NK-92 (cell line): ENCODE measurements at regions not wholly inside any gene's neighbourhood (a gene's known extent, or its start where the extent isn't known, plus 50 kb on each side); places are given as distances from the start of the nearest gene placed in this dataset.
"Not testable (repeated sequence)": the region's sequence is repeated elsewhere in the genome, so short reads cannot be mapped to it uniquely, and the experiment has no call there.

Source experiments
- DNase-seq: peaks from one replicate; lab custom pipeline; 2025; ENCODE audit not compliant: unreplicated experiment; lab: John Stamatoyannopoulos, UW

GRCh38 chr14:105896961-105897724, 370.8 kb downstream of the TMEM121 start:
- not testable (repeated sequence) for DNase-seq

- DNase-seq, result no peak
These were observed 371.3 kb downstream of the TMEM121 start for GRCh38 chr14:105897725-105898113.

- no peak for DNase-seq
These were observed 372.2 kb downstream of the TMEM121 start for GRCh38 chr14:105898482-105899010.

GRCh38 chr14:105899071-105899641, 372.8 kb downstream of the TMEM121 start:
- DNase-seq, result no peak

GRCh38 chr14:105899657-105900397, 373.4 kb downstream of the TMEM121 start:
- no peak for DNase-seq

- DNase-seq, result no peak
These were observed 374.2 kb downstream of the TMEM121 start for GRCh38 chr14:105900398-105901160.

- DNase-seq, result no peak
These were observed 374.8 kb downstream of the TMEM121 start for GRCh38 chr14:105901226-105901625.

- no peak for DNase-seq
These were observed 375.9 kb downstream of the TMEM121 start for GRCh38 chr14:105902131-105902898.

GRCh38 chr14:105902899-105903165, 376.4 kb downstream of the TMEM121 start:
- not testable (repeated sequence) for DNase-seq

- DNase-seq, result no peak
These were observed 377.6 kb downstream of the TMEM121 start for GRCh38 chr14:105903971-105904370.

- no peak for DNase-seq
These were observed 378.0 kb downstream of the TMEM121 start for GRCh38 chr14:105904379-105904778.

GRCh38 chr14:105905456-105905855, 379.1 kb downstream of the TMEM121 start:
- DNase-seq, result no peak

- no peak for DNase-seq
These were observed 380.9 kb downstream of the TMEM121 start for GRCh38 chr14:105907276-105907675.

GRCh38 chr14:105908006-105908405, 381.6 kb downstream of the TMEM121 start:
- DNase-seq, result no peak

GRCh38 chr14:105908481-105908911, 382.1 kb downstream of the TMEM121 start:
- no peak for DNase-seq

GRCh38 chr14:105909046-105909827, 382.9 kb downstream of the TMEM121 start:
- no peak for DNase-seq

- DNase-seq, result not testable (repeated sequence)
These were observed 383.4 kb downstream of the TMEM121 start for GRCh38 chr14:105909828-105910120.

- no peak for DNase-seq
These were observed 384.0 kb downstream of the TMEM121 start for GRCh38 chr14:105910426-105910825.

GRCh38 chr14:105911006-105911847, 384.8 kb downstream of the TMEM121 start:
- DNase-seq, result no peak
